Activated CD8-positive, alpha-beta T cell treated with anti-CD3 and anti-CD28 coated beads, Interleukin-2, amount 10 ng/mL, durations not matched to agents 7 days and 5 days (primary cell): ENCODE measurements at regions not wholly inside any gene's neighbourhood (a gene's known extent, or its start where the extent isn't known, plus 50 kb on each side); places are given as distances from the start of the nearest gene placed in this dataset.
"Not testable (repeated sequence)": the region's sequence is repeated elsewhere in the genome, so short reads cannot be mapped to it uniquely, and the experiment has no call there.

Experiments
- ATAC-seq: fragments of 150-1000 bp; cut with Tn5 transposase; one replicate; pipeline ENCODE4 v1.10.0; 2021; ENCODE audit warnings: moderate library complexity
- CTCF ChIA-PET: fragments of 350-600 bp; sonication (Branson Sonifier 250); formaldehyde crosslinking; loops from one replicate; lab custom pipeline; 2021; ENCODE audit warnings: antibody characterized with exemption; lab: Charles Lee
- POLR2A ChIA-PET: fragments of 350-600 bp; sonication (Branson Sonifier 250); formaldehyde crosslinking; loops from one replicate; lab custom pipeline; 2021; ENCODE audit warnings: antibody characterized with exemption; lab: Charles Lee
- DNase-seq: peaks from one replicate; pipeline ENCODE4 v3.0.0-alpha.2; 2020
- H3K27ac Mint-ChIP-seq: one replicate; pipeline ENCODE4 v1.8.0; 2021; ENCODE audit warnings: mild to moderate bottlenecking, mixed read lengths
- H3K27me3 Mint-ChIP-seq: one replicate; pipeline ENCODE4 v1.8.0; 2021; ENCODE audit warnings: low read depth, mixed read lengths
- H3K36me3 Mint-ChIP-seq: one replicate; pipeline ENCODE4 v1.8.0; 2021; ENCODE audit warnings: low read depth, mixed read lengths
- H3K4me1 Mint-ChIP-seq: one replicate; pipeline ENCODE4 v1.8.0; 2021; ENCODE audit warnings: low read depth, mixed read lengths
- H3K4me3 Mint-ChIP-seq: one replicate; pipeline ENCODE4 v1.8.0; 2021; ENCODE audit warnings: mild to moderate bottlenecking, mixed read lengths
- H3K9me3 Mint-ChIP-seq: one replicate; pipeline ENCODE4 v1.8.0; 2022; ENCODE audit warnings: mixed read lengths; ENCODE audit not compliant: insufficient read depth

- Mint-ChIP-seq H3K27ac (no peak overlapping the region), H3K4me1 (peaks cover 15% of the 10 kb centered on the region), H3K36me3 (peaks cover 1% of the 10 kb centered on the region), H3K4me3 (no peak overlapping the region), H3K27me3 (no peaks in the 10 kb centered on the region), H3K9me3 (no peaks in the 10 kb centered on the region)
- ChIA-PET POLR2A (no interaction called here), CTCF (no interaction called here)
- ATAC-seq: no peak
- DNase-seq: no peak
These were observed 308.1 kb upstream of the GATB start for GRCh38 chr4:152068866-152069265.

DNA sequence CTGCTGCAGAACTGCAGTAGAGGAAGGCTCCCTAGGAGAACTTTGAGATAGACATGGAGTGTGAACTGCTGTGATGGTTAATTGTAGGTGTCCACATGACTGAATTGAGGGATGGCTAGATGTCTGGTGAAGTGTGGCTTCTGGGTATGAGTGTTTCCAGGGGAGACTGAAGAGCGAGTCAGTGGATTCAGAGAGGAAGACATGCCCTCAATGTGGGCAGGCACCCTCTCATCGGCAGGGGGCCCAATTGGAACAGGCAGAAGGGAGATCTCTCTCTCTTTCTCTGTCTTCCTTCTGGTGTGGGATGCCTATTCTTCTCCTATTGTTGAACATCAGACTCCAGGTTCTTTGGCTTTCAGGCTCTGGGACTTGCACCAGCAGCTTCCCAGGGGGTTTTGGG lies 304.7 kb upstream of the GATB start:
- H3K4me1 Mint-ChIP-seq: peaks cover 20% of the 10 kb centered on the region
- ATAC-seq: no peak
- H3K27ac Mint-ChIP-seq: no peak overlapping the region

GRCh38 chr4:152064753-152065152 lies 303.9 kb upstream of the GATB start:
- Mint-ChIP-seq H3K4me3 (no peak overlapping the region), H3K9me3 (no peaks in the 10 kb centered on the region), H3K4me1 (peaks cover 20% of the 10 kb centered on the region), H3K27me3 (no peaks in the 10 kb centered on the region), H3K36me3 (peaks cover 1% of the 10 kb centered on the region), H3K27ac (no peak overlapping the region)
- CTCF ChIA-PET: interaction anchor here (1.1 kb wide), 1 partner anchor 18 kb away, joined by 4 read pairs; no protein-coding TSS in a partner anchor
- POLR2A ChIA-PET: no interaction called here
- ATAC-seq (no peak), DNase-seq (no peak)

More for the DNA sequence above, 304.7 kb upstream of the GATB start:
- POLR2A ChIA-PET: no interaction called here
- H3K9me3 Mint-ChIP-seq: no peaks in the 10 kb centered on the region
- no peak for DNase-seq
- no peak overlapping the region for H3K4me3 Mint-ChIP-seq
- CTCF ChIA-PET: no interaction called here
- peaks cover 1% of the 10 kb centered on the region for H3K36me3 Mint-ChIP-seq
- H3K27me3 Mint-ChIP-seq: no peaks in the 10 kb centered on the region

- ChIA-PET CTCF (interaction anchor here (0.6 to 1.1 kb wide), 2 partner anchors 10 to 17 kb away, joined by 3 to 4 read pairs; no protein-coding TSS in a partner anchor), POLR2A (no interaction called here)
- no peak overlapping the region for H3K4me3 Mint-ChIP-seq
- no peaks in the 10 kb centered on the region for H3K9me3 Mint-ChIP-seq
- H3K4me1 Mint-ChIP-seq: peaks cover 20% of the 10 kb centered on the region
- H3K27me3 Mint-ChIP-seq: no peaks in the 10 kb centered on the region
- DNase-seq (no peak), ATAC-seq (no peak)
- H3K27ac Mint-ChIP-seq: no peak overlapping the region
- H3K36me3 Mint-ChIP-seq: peaks cover 1% of the 10 kb centered on the region
These were observed 303.5 kb upstream of the GATB start for GRCh38 chr4:152064282-152064681.

GRCh38 chr4:152063621-152064240 lies 302.9 kb upstream of the GATB start:
- POLR2A ChIA-PET: no interaction called here
- ATAC-seq: peak; percentile 55
- CTCF ChIA-PET: interaction anchor here (0.6 to 1.1 kb wide), 2 partner anchors 11 to 17 kb away, joined by 3 to 4 read pairs; no protein-coding TSS in a partner anchor

DNA sequence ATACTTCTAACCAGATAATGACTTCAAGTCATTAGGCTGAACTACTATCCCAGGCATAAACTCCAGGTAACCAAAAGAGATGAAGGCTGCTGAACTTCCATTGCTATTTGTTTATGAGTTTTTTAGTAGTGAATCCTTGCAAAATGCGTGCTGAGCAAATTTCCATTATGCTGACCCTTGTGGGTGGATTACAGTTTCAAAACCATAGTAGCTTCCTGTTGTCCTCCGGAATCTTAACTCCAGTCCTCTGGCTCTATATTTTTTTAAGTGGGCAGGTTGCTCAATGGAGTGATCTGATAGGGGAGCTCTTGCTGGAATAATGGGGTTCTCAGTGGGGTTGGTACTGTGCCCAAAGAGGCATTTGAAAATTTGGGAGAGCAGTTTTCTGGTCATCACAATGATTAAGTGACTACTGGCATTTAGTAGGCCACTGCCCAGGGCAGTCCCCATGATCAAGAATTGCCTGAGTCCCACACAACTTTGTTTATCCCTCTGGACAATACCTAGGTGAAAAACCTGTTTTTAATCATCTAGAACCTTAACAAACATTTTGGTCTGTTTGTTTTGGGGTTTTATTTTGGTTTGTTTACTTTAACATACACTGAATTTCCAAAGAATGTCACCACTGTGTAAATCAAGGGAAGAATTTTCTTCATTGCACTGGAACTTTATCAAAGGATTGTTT lies 302.3 kb upstream of the GATB start:
- ATAC-seq: no peak
- ChIA-PET POLR2A (no interaction called here), CTCF (interaction anchor here (1.2 kb wide), 1 partner anchor 16 kb away, joined by 4 read pairs; no protein-coding TSS in a partner anchor)
- Mint-ChIP-seq H3K4me1 (peaks cover 10% of the 10 kb centered on the region), H3K27me3 (no peaks in the 10 kb centered on the region), H3K9me3 (peaks cover 6% of the 10 kb centered on the region), H3K4me3 (no peak overlapping the region), H3K36me3 (peaks cover 5% of the 10 kb centered on the region), H3K27ac (no peak overlapping the region)
- no peak for DNase-seq

More at GRCh38 chr4:152063621-152064240, 302.9 kb upstream of the GATB start:
- Mint-ChIP-seq H3K27ac (no peak overlapping the region), H3K9me3 (no peaks in the 10 kb centered on the region), H3K36me3 (peaks cover 1% of the 10 kb centered on the region), H3K4me1 (peaks cover 15% of the 10 kb centered on the region), H3K27me3 (no peaks in the 10 kb centered on the region), H3K4me3 (no peak overlapping the region)
- peak; percentile 46 for DNase-seq

- Mint-ChIP-seq H3K27me3 (no peaks in the 10 kb centered on the region), H3K36me3 (peaks cover 10% of the 10 kb centered on the region), H3K4me3 (no peak overlapping the region), H3K4me1 (peaks cover 15% of the 10 kb centered on the region), H3K9me3 (peaks cover 24% of the 10 kb centered on the region), H3K27ac (no peak overlapping the region)
- ATAC-seq (no peak), DNase-seq (no peak)
- CTCF ChIA-PET: no interaction called here
- POLR2A ChIA-PET: no interaction called here
These were observed 293.9 kb upstream of the GATB start for GRCh38 chr4:152054731-152055130.

- Mint-ChIP-seq H3K27me3 (peaks cover 3% of the 10 kb centered on the region), H3K9me3 (peaks cover 16% of the 10 kb centered on the region), H3K27ac (peak overlapping the region; percentile 17), H3K4me1 (peaks cover 15% of the 10 kb centered on the region), H3K36me3 (peaks cover 7% of the 10 kb centered on the region), H3K4me3 (no peak overlapping the region)
- no peak for DNase-seq
- POLR2A ChIA-PET: no interaction called here
- CTCF ChIA-PET: no interaction called here
- ATAC-seq: no peak
These were observed 291.7 kb upstream of the GATB start for GRCh38 chr4:152052451-152053057.

- H3K27ac Mint-ChIP-seq, H3K9me3 Mint-ChIP-seq, H3K4me3 Mint-ChIP-seq, ATAC-seq, H3K27me3 Mint-ChIP-seq, H3K36me3 Mint-ChIP-seq, POLR2A ChIA-PET, CTCF ChIA-PET, DNase-seq: not testable (repeated sequence)
- H3K4me1 Mint-ChIP-seq: peaks cover 15% of the 10 kb centered on the region
These were observed 290.5 kb upstream of the GATB start for GRCh38 chr4:152051332-152051731.

DNA sequence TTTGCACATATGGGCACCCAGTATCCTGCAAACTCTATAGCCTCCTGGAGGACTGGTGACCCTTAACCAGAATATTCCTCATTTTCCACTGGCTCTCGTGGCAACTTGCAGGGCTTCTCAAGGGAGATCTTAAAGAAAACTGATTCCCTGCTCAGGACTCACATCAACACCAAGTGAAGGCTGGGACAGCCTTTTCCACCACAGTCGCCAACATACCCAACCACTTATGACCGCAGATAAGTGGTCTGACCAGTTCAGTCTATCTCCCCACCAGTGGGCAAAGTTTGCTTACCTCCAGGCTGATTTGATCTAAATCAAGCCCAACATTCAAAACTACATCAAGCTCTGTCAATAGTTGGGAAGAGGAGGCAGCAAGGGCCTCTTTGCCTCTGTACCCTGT lies 289.3 kb upstream of the GATB start:
- CTCF ChIA-PET: interaction anchor here (2.0 kb wide), 1 partner anchor 299 kb away, joined by 5 read pairs; no protein-coding TSS in a partner anchor
- POLR2A ChIA-PET: no interaction called here

DNA sequence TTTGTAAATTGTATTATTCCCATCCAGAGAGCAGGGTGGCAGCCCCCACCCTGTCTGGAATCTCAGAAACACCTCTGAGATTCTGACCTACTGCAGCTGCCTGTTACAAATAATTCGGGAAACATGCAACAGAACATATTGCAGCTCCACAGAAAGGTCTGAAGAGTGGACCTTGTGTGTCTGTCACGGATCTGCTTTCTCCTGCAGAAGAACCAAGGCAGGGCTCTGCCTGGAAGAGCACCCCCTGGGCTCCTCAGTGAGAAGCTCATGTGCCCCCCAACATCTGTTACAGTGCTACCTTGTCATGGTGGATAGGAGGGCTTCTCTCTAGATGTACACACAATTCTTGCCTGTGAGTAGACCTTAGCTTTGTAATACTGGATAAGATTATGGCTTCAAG lies 286.6 kb upstream of the GATB start:
- CTCF ChIA-PET: interaction anchor here (1.1 to 1.3 kb wide), 4 partner anchors 9 to 24 kb away, joined by 4 read pairs; no protein-coding TSS in a partner anchor
- no peaks in the 10 kb centered on the region for H3K9me3 Mint-ChIP-seq
- DNase-seq: no peak
- peaks cover 11% of the 10 kb centered on the region for H3K4me1 Mint-ChIP-seq
- H3K27me3 Mint-ChIP-seq: peaks cover 3% of the 10 kb centered on the region
- POLR2A ChIA-PET: no interaction called here
- H3K27ac Mint-ChIP-seq: no peak overlapping the region
- peaks cover 4% of the 10 kb centered on the region for H3K36me3 Mint-ChIP-seq
- H3K4me3 Mint-ChIP-seq: no peak overlapping the region
- ATAC-seq: no peak

More for the DNA sequence above, 289.3 kb upstream of the GATB start:
- no peak overlapping the region for H3K27ac Mint-ChIP-seq
- DNase-seq (no peak), ATAC-seq (no peak)
- H3K4me1 Mint-ChIP-seq: peaks cover 18% of the 10 kb centered on the region
- peaks cover 3% of the 10 kb centered on the region for H3K27me3 Mint-ChIP-seq
- no peaks in the 10 kb centered on the region for H3K36me3 Mint-ChIP-seq
- no peaks in the 10 kb centered on the region for H3K9me3 Mint-ChIP-seq
- no peak overlapping the region for H3K4me3 Mint-ChIP-seq
